ENCODE measurements at regions not wholly inside any gene's neighbourhood (a gene's known extent, or its start where the extent isn't known, plus 50 kb on each side); places are given as distances from the start of the nearest gene placed in this dataset.

DNA sequence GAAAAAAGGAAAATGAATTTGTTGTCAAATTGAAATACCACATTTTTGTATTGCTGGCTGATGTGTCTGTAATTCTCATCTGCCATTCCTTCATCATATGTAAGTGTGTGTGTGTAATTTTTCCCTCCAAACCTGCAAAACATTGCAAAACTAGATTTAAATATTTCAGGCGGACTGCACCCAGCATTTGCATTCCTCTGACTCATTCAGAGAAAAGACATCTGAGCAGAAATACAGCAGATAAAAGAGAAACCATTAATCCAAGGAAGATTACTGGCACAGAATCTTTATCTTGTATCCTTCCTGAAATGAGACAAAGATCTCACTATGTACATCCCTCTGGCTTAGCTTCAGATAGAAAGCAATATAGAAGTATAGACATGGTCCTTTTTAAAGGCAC is 275.3 kb downstream of the TMEM38B start:
- Histone ChIP-seq H3K27ac (ENCODE audit: insufficient read depth, low read depth, low read length) (no peak overlapping the region), H3K27me3 (ENCODE audit: control insufficient read depth in 2 of 2, insufficient read depth in 2 of 2, low read length in 2 of 2) (no peaks in the 10 kb centered on the region), H3K4me2 (ENCODE audit: insufficient read depth, low read length) (no peak overlapping the region), H4K20me1 (replicated peaks; ENCODE audit: control insufficient read depth, extremely low read depth, insufficient read depth, low read length) (no peaks in the 10 kb centered on the region), H3K79me2 (ENCODE audit: control insufficient read depth, insufficient read depth, low read length) (no peaks in the 10 kb centered on the region), H3K9ac (replicated peaks; ENCODE audit: extremely low read depth, insufficient read depth, low read length) (no peak overlapping the region), H2AFZ (ENCODE audit: low read depth, low read length) (no peak overlapping the region), H3K4me3 (replicated peaks in 1 of 3; ENCODE audit: insufficient read depth in 1 of 3, low read depth in 1 of 3, low read length in 3 of 3) (no peak overlapping the region), H3K9me3 (replicated peaks; ENCODE audit: control insufficient read depth, insufficient read depth, low read length) (no peaks in the 10 kb centered on the region), H3K9me1 (replicated peaks; ENCODE audit: control insufficient read depth, extremely low read depth, insufficient read depth, low read length) (no peaks in the 10 kb centered on the region), H3K36me3 (ENCODE audit: control insufficient read depth in 2 of 2, extremely low read depth in 1 of 2, insufficient read depth in 2 of 2, low read length in 2 of 2) (no peaks in the 10 kb centered on the region), H3K4me1 (ENCODE audit: control insufficient read depth, extremely low read depth, insufficient read depth, low read length) (no peaks in the 10 kb centered on the region)
- FAIRE-seq (no peak), DNase-seq (ENCODE audit: low read depth, low spot score) (no peak)
- intact Hi-C loops (cut with micrococcal nuclease): no loop called here
- ChIA-PET POLR2A (no interaction called here), CTCF (no interaction called here)
- dilution Hi-C loops (cut with MboI; ENCODE audit: extremely low pct_ligation_motif_present, low sequenced_read_pairs): no loop called here
- TF ChIP-seq POLR2AphosphoS5 (IDR thresholded peaks at IDR 0.05; ENCODE audit: insufficient read depth, low read depth, low read length): no peak
- TF ChIP-seq POLR2A (IDR thresholded peaks at IDR 0.05; ENCODE audit: low read depth, low read length): no peak
- TF ChIP-seq FOS (IDR thresholded peaks at IDR 0.05; ENCODE audit: borderline replicate concordance, insufficient read depth, low read length): no peak
- TF ChIP-seq, protein P1, sequence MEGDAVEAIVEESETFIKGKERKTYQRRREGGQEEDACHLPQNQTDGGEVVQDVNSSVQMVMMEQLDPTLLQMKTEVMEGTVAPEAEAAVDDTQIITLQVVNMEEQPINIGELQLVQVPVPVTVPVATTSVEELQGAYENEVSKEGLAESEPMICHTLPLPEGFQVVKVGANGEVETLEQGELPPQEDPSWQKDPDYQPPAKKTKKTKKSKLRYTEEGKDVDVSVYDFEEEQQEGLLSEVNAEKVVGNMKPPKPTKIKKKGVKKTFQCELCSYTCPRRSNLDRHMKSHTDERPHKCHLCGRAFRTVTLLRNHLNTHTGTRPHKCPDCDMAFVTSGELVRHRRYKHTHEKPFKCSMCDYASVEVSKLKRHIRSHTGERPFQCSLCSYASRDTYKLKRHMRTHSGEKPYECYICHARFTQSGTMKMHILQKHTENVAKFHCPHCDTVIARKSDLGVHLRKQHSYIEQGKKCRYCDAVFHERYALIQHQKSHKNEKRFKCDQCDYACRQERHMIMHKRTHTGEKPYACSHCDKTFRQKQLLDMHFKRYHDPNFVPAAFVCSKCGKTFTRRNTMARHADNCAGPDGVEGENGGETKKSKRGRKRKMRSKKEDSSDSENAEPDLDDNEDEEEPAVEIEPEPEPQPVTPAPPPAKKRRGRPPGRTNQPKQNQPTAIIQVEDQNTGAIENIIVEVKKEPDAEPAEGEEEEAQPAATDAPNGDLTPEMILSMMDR (IDR thresholded peaks at IDR 0.05; ENCODE audit: extremely low read depth in 1 of 2, insufficient read depth in 1 of 2, low read depth in 1 of 2, low read length in 2 of 2): no peak
- no peak for TF ChIP-seq JUN (IDR thresholded peaks at IDR 0.05; ENCODE audit: borderline replicate concordance, insufficient read depth, insufficient read length, low read depth)
- no peak for TF ChIP-seq MYC (IDR thresholded peaks at IDR 0.05; ENCODE audit: low read depth, low read length)
- BruUV-seq (replicated peaks): no TSS peak

DNA sequence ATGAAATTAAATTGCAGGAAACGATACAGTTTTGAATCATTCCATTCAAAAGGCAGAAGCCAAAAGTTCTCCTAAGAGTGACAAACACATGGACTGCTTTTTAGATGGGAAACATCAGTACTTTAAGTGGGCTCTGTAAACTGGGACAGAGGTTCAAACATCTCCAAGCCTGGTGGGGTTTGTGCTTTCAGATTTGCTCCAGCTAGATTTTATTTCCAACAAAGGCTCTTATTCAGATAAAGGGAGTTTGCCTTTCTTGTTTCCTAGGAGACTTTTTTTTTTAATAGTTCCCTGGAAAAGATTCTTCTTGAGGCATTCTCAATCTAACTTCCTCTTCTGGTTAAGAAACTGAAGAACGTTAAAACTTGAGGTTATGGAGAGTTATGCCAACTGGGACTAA is 277.6 kb downstream of the TMEM38B start:
- dilution Hi-C loops (cut with MboI; ENCODE audit: extremely low pct_ligation_motif_present, low sequenced_read_pairs) (no loop called here), intact Hi-C loops (cut with micrococcal nuclease) (no loop called here)
- no peaks in the 10 kb centered on the region for H3K36me3 ChIP-seq (ENCODE audit: control insufficient read depth in 2 of 2, extremely low read depth in 1 of 2, insufficient read depth in 2 of 2, low read length in 2 of 2)
- H3K27me3 ChIP-seq (ENCODE audit: control insufficient read depth in 2 of 2, insufficient read depth in 2 of 2, low read length in 2 of 2): no peaks in the 10 kb centered on the region
- ChIA-PET CTCF (no interaction called here), POLR2A (no interaction called here)
- H3K4me1 ChIP-seq (ENCODE audit: control insufficient read depth, extremely low read depth, insufficient read depth, low read length): no peaks in the 10 kb centered on the region
- no peaks in the 10 kb centered on the region for H3K9me1 ChIP-seq (replicated peaks; ENCODE audit: control insufficient read depth, extremely low read depth, insufficient read depth, low read length)
- no peak overlapping the region for H2AFZ ChIP-seq (ENCODE audit: low read depth, low read length)
- no TSS peak for BruUV-seq (replicated peaks)
- H3K27ac ChIP-seq (ENCODE audit: insufficient read depth, low read depth, low read length): no peak overlapping the region
- no peak overlapping the region for H3K9ac ChIP-seq (replicated peaks; ENCODE audit: extremely low read depth, insufficient read depth, low read length)
- TF ChIP-seq EZH2 (IDR thresholded peaks at IDR 0.05; ENCODE audit: borderline replicate concordance, low read depth, low read length, severe bottlenecking) (no peak), FOS (IDR thresholded peaks at IDR 0.05; ENCODE audit: borderline replicate concordance, insufficient read depth, low read length) (no peak), GATA2 (IDR thresholded peaks at IDR 0.05; ENCODE audit: insufficient read depth, insufficient read length, low read depth, low read length) (no peak), JUN (IDR thresholded peaks at IDR 0.05; ENCODE audit: borderline replicate concordance, insufficient read depth, insufficient read length, low read depth) (no peak), POLR2A (IDR thresholded peaks at IDR 0.05; ENCODE audit: low read depth, low read length) (no peak), POLR2AphosphoS5 (IDR thresholded peaks at IDR 0.05; ENCODE audit: insufficient read depth, low read depth, low read length) (no peak), MYC (IDR thresholded peaks at IDR 0.05; ENCODE audit: low read depth, low read length) (no peak)
- TF ChIP-seq, protein P2, sequence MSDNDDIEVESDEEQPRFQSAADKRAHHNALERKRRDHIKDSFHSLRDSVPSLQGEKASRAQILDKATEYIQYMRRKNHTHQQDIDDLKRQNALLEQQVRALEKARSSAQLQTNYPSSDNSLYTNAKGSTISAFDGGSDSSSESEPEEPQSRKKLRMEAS (IDR thresholded peaks at IDR 0.05; ENCODE audit: insufficient read depth, insufficient read length): no peak
- TF ChIP-seq, protein P1 (IDR thresholded peaks at IDR 0.05; ENCODE audit: extremely low read depth in 1 of 2, insufficient read depth in 1 of 2, low read depth in 1 of 2, low read length in 2 of 2): no peak
- no peaks in the 10 kb centered on the region for H3K9me3 ChIP-seq (replicated peaks; ENCODE audit: control insufficient read depth, insufficient read depth, low read length)
- no peak overlapping the region for H3K4me3 ChIP-seq (replicated peaks in 1 of 3; ENCODE audit: insufficient read depth in 1 of 3, low read depth in 1 of 3, low read length in 3 of 3)
- FAIRE-seq (no peak), DNase-seq (ENCODE audit: low read depth, low spot score) (no peak)
- no peaks in the 10 kb centered on the region for H3K79me2 ChIP-seq (ENCODE audit: control insufficient read depth, insufficient read depth, low read length)
- no peak overlapping the region for H3K4me2 ChIP-seq (ENCODE audit: insufficient read depth, low read length)
- no peaks in the 10 kb centered on the region for H4K20me1 ChIP-seq (replicated peaks; ENCODE audit: control insufficient read depth, extremely low read depth, insufficient read depth, low read length)
